ENCODE measurements at regions not wholly inside any gene's neighbourhood (a gene's known extent, or its start where the extent isn't known, plus 50 kb on each side); places are given as distances from the start of the nearest gene placed in this dataset.

DNA sequence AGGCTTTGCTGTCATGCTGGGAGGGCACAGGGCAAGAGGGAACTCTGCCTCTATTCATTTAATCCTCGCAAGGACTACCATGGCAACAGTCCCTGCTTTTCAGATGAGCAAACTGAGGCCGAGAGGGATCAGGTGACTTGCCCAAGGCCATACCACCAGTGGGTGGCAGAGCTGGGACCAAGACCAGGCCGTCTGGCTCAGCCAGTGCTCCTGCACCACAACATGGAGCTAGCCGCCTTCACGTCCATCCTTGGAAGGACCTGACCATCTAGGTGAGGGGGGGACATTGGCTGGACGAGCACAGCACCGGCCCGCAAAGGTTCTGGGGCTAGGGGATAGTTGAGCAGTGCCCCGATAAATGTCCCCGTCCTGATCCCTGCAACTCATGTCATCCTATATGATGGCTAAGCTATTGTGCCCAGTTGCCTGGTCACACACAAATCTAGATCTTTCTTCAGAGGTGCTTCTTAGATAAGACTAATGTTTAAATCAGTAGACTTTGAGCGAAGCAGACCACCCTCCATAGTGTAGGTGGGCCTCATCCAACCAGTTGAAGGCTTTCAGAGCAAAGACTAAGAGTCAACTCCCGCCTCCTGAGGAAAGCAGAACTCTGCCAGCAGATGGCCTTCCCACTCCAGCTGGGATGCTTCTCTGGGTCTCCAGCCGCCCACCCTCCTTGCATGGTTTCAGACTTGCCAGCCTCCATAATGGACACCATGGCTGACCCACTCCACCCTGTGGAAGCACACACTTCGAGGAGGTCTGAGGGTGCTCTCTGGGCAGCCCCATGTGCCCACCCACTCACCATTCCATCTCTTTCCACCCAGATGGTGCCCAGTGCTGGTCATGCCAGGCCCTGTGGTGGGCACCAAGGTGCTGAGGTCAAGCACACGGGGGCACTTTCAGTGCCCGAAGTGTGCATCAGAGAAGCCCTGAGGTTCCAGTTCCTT is 214.8 kb upstream of the RAB6C start:
- TF ChIP-seq SPI1 (IDR thresholded peaks at IDR 0.05; ENCODE audit: borderline replicate concordance, low read depth) (no peak), POLR2AphosphoS5 (IDR thresholded peaks at IDR 0.05; ENCODE audit: low read depth) (no peak), GABPA (IDR thresholded peaks at IDR 0.05; ENCODE audit: low read depth) (no peak)
- TF ChIP-seq, protein P1, sequence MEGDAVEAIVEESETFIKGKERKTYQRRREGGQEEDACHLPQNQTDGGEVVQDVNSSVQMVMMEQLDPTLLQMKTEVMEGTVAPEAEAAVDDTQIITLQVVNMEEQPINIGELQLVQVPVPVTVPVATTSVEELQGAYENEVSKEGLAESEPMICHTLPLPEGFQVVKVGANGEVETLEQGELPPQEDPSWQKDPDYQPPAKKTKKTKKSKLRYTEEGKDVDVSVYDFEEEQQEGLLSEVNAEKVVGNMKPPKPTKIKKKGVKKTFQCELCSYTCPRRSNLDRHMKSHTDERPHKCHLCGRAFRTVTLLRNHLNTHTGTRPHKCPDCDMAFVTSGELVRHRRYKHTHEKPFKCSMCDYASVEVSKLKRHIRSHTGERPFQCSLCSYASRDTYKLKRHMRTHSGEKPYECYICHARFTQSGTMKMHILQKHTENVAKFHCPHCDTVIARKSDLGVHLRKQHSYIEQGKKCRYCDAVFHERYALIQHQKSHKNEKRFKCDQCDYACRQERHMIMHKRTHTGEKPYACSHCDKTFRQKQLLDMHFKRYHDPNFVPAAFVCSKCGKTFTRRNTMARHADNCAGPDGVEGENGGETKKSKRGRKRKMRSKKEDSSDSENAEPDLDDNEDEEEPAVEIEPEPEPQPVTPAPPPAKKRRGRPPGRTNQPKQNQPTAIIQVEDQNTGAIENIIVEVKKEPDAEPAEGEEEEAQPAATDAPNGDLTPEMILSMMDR (IDR thresholded peaks at IDR 0.05; ENCODE audit: insufficient read depth, low read length) = no peak
- TF ChIP-seq, protein P2, sequence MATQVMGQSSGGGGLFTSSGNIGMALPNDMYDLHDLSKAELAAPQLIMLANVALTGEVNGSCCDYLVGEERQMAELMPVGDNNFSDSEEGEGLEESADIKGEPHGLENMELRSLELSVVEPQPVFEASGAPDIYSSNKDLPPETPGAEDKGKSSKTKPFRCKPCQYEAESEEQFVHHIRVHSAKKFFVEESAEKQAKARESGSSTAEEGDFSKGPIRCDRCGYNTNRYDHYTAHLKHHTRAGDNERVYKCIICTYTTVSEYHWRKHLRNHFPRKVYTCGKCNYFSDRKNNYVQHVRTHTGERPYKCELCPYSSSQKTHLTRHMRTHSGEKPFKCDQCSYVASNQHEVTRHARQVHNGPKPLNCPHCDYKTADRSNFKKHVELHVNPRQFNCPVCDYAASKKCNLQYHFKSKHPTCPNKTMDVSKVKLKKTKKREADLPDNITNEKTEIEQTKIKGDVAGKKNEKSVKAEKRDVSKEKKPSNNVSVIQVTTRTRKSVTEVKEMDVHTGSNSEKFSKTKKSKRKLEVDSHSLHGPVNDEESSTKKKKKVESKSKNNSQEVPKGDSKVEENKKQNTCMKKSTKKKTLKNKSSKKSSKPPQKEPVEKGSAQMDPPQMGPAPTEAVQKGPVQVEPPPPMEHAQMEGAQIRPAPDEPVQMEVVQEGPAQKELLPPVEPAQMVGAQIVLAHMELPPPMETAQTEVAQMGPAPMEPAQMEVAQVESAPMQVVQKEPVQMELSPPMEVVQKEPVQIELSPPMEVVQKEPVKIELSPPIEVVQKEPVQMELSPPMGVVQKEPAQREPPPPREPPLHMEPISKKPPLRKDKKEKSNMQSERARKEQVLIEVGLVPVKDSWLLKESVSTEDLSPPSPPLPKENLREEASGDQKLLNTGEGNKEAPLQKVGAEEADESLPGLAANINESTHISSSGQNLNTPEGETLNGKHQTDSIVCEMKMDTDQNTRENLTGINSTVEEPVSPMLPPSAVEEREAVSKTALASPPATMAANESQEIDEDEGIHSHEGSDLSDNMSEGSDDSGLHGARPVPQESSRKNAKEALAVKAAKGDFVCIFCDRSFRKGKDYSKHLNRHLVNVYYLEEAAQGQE (IDR thresholded peaks at IDR 0.05; ENCODE audit: insufficient replicate concordance, low read depth) = no peak

Measured in HL-60 (cell line).